Right lobe of liver (tissue), 6 donors: ENCODE measurements at regions not wholly inside any gene's neighbourhood (a gene's known extent, or its start where the extent isn't known, plus 50 kb on each side); places are given as distances from the start of the nearest gene placed in this dataset.
A peak's percentile ranks its signal among the peaks of the same experiment; 100 is the strongest.

Experiments
- ATAC-seq, 4 donors: fragments of 200-7000 bp; cut with Tn5 transposase; one replicate each; pipeline ENCODE4 v1.9.1; 2020; ENCODE audit warnings: mild to moderate bottlenecking in 4 of 4, moderate library complexity in 4 of 4
- DNase-seq, 3 donors: peaks; one replicate each; pipeline ENCODE4 v3.0.0-alpha.2; 2020
- H3K27ac ChIP-seq, 3 donors: fragments of 200-600 bp; one replicate each; pipeline ENCODE4 v1.8.0; 2022
- H3K27me3 ChIP-seq, 2 donors: fragments of 200-600 bp; one replicate each; pipeline ENCODE4 v1.8.0; 2022
- H3K36me3 ChIP-seq, 4 donors: fragments of 200-600 bp; sonication (generic) in 1 of 4; one replicate each; pipeline versions ENCODE4 v1.5.1 to v1.8.0; 2017 to 2022; ENCODE audit warnings: control low read depth in 1 of 4
- H3K4me1 ChIP-seq, 4 donors: fragments of 200-600 bp; sonication (generic) in 1 of 4; one replicate each; pipeline versions ENCODE4 v1.5.1 to v1.8.0; 2017 to 2022; ENCODE audit warnings: control low read depth in 1 of 4
- H3K4me3 ChIP-seq, 3 donors: fragments of 200-600 bp; one replicate each; pipeline ENCODE4 v1.8.0; 2022
- H3K9me3 ChIP-seq, 4 donors: fragments of 200-600 bp; sonication (generic) in 1 of 4; one replicate each; pipeline versions ENCODE4 v1.5.1 to v1.8.0; 2017 to 2022; ENCODE audit warnings: control low read depth in 1 of 4
- POLR2A ChIP-seq: fragments of 450-650 bp; IDR thresholded peaks from one replicate; pipeline ENCODE4 v1.6.1; 2017; ENCODE audit warnings: antibody characterized with exemption, mild to moderate bottlenecking
- WGBS: methylation state at CpG from one replicate; pipeline ENCODE4 v1.1.6; 2018; ENCODE audit warnings: low coverage, low lambda C conversion rate; ENCODE audit not compliant: insufficient coverage; ENCODE audit errors: missing lambda C conversion rate; 5-methylcytosine and 5-hydroxymethylcytosine counted together
- intact Hi-C, 2 donors: fragments of 100-400 bp; cut with DNase I; formaldehyde crosslinking; loops; one replicate each; pipeline versions ENCODE4 v1.11.2 to v1.14.1; 2022
- TF ChIP-seq, protein P1 (sequence below), 4 donors: fragments of 200-600 bp in 3 of 4; fragments of 450-650 bp in 1 of 4; IDR thresholded peaks; one replicate each; pipeline versions ENCODE4 v1.5.1 to v1.8.0; 2016 to 2022; ENCODE audit warnings: antibody characterized with exemption in 4 of 4, mild to moderate bottlenecking in 2 of 4
- donor health status: DM: no; HTN: yes; CAD: no.
- donor health status: DM: no; HTN: no; CAD: no.
- donor health status: DM: no; HTN: no; CAD: no.
- donor health status: DM: no; HTN: yes; CAD: no.
- donor health status: DM: no; HTN: yes; CAD: no.

DNA sequence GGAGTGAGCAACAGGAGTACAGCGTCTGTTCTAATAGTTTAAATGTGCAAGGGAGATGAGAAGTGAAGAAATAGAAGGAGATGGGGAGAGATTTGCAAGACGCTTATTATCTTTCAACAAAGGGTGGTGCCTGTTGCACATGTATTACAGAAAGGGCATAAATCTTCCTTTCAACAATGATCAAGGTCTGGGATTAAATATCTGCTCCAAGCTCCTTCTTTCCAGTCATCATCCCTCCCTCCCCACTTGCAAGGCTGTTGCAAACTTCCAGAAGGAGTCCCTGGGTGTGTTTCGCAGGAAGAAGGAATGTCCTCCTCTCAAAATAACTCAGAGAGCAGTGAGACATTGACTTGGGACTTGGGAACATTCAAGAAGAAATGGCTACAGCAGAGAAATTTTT is 63.5 kb upstream of the MYCBP2 start:
- ATAC-seq = no peak
- no peaks in the 10 kb centered on the region for H3K9me3 ChIP-seq
- intact Hi-C loops = no loop called here
- no peak for DNase-seq
- no peak overlapping the region for H3K4me3 ChIP-seq
- no peaks in the 10 kb centered on the region for H3K4me1 ChIP-seq
- no peak for TF ChIP-seq POLR2A
- TF ChIP-seq, protein P1, sequence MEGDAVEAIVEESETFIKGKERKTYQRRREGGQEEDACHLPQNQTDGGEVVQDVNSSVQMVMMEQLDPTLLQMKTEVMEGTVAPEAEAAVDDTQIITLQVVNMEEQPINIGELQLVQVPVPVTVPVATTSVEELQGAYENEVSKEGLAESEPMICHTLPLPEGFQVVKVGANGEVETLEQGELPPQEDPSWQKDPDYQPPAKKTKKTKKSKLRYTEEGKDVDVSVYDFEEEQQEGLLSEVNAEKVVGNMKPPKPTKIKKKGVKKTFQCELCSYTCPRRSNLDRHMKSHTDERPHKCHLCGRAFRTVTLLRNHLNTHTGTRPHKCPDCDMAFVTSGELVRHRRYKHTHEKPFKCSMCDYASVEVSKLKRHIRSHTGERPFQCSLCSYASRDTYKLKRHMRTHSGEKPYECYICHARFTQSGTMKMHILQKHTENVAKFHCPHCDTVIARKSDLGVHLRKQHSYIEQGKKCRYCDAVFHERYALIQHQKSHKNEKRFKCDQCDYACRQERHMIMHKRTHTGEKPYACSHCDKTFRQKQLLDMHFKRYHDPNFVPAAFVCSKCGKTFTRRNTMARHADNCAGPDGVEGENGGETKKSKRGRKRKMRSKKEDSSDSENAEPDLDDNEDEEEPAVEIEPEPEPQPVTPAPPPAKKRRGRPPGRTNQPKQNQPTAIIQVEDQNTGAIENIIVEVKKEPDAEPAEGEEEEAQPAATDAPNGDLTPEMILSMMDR (IDR thresholded peaks at IDR 0.05) = no peak
- H3K27me3 ChIP-seq = no peaks in the 10 kb centered on the region
- no peak overlapping the region for H3K27ac ChIP-seq
- 64% methylated on average over 3 of the region's 3 CpGs for WGBS
- H3K36me3 ChIP-seq = no peaks in the 10 kb centered on the region

DNA sequence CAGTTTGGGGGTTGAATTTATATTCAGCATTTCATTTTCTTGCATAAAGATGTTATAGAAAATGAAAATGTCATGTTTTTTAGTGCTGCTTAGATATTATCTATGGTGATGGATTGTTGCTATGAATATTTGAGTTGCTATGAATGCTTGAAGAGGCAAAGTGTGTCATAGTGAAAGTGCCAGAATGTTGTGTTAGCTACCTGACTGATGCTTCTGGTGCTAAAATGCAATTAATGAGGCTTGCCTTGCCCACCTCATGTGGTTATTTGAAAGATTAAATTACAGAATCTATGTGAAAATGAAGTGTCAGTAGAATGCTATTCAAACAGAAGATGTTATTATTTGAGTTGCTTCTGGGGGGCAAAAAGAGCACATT is 62.7 kb upstream of the MYCBP2 start:
- H3K36me3 ChIP-seq = no peaks in the 10 kb centered on the region
- no peaks in the 10 kb centered on the region for H3K27me3 ChIP-seq
- H3K4me3 ChIP-seq = no peak overlapping the region
- no peaks in the 10 kb centered on the region for H3K9me3 ChIP-seq
- H3K27ac ChIP-seq = no peak overlapping the region
- ATAC-seq = no peak
- intact Hi-C loops = no loop called here
- no peaks in the 10 kb centered on the region for H3K4me1 ChIP-seq
- DNase-seq = no peak
- no peak for TF ChIP-seq POLR2A
- TF ChIP-seq, protein P1 (IDR thresholded peaks at IDR 0.05) = no peak

DNA sequence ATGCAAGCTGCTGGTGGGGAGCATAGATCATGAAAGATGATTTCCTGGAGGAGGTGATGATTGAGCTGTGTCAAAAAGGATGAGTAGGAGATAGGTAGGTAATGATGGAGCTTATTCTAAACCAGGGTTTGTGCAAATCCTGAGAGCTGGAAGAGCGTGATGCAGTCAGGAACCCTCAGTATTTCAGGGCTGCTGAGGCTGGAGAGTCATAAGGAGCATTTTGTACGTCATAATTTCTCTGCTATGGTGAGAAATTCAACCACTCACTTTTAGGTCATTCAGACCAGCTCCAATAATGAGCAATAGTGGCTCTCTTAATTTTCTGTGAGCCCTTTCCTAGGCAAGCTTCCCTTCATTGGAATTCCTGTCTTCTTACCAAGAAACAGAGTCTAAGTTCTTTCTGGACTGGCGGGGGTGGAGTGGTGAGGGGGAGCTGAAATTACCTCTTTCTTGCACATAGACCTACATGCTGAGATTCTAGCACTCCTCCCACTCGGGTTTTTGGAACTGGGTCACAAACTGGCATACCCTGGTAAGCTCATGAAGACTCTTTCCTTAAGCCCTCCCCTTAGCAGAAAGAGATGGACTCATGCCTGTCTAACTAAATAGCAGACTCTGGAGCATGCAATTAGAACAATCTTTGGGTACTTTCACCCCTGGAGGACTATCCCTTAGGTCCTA is 62.2 kb upstream of the MYCBP2 start:
- TF ChIP-seq, protein P1 (IDR thresholded peaks at IDR 0.05) = no peak
- TF ChIP-seq POLR2A = no peak
- no peak overlapping the region for H3K4me3 ChIP-seq
- WGBS = 33% methylated on average over 2 of the region's 4 CpGs
- H3K27ac ChIP-seq = no peak overlapping the region
- ATAC-seq = no peak
- intact Hi-C loops = no loop called here
- no peaks in the 10 kb centered on the region for H3K9me3 ChIP-seq
- H3K27me3 ChIP-seq = no peaks in the 10 kb centered on the region
- H3K4me1 ChIP-seq = no peaks in the 10 kb centered on the region
- DNase-seq = no peak
- H3K36me3 ChIP-seq = no peaks in the 10 kb centered on the region

DNA sequence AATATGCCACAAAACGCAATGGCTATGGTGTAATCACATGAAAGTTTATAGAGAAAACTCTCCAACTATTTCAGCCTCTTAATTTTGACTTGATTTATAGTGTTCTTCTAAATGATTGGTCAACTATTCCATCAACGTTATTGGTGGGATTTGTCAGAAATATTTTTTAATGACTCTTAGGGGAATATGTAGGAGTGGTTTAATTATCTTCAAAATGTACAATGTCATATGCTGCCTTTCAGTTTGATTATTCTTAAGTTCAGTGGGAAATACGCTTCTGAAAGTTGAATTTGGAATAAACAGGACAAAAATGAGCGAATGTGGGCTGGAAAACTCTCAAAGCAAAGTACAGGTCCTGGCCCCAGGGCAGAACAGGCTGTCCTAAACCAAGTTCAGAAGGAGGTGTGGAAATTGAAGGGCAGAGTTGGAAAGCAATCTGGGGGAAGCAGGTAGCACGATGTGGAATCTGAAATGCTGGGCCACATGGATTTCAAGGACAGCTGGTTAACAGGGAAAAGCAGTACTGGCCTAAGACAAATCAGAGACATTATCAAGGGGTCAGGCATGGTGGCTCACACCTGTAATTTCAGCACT is 60.8 kb upstream of the MYCBP2 start:
- ATAC-seq = peak in 3 of 4 donors; percentile 36 to 48 (median 45)
- WGBS = 50% methylated on average over 5 of the region's 5 CpGs
- TF ChIP-seq, protein P1 (IDR thresholded peaks at IDR 0.05) = no peak
- no peak for TF ChIP-seq POLR2A
- no peak overlapping the region for H3K4me3 ChIP-seq
- no peaks in the 10 kb centered on the region for H3K36me3 ChIP-seq
- H3K9me3 ChIP-seq = no peaks in the 10 kb centered on the region
- no peaks in the 10 kb centered on the region for H3K27me3 ChIP-seq
- intact Hi-C loops = no loop called here
- H3K27ac ChIP-seq = no peak overlapping the region
- H3K4me1 ChIP-seq = no peaks in the 10 kb centered on the region
- DNase-seq = peak in 1 of 3 donors; percentile 52
